Ishikawa (cell line): ENCODE measurements at regions not wholly inside any gene's neighbourhood (a gene's known extent, or its start where the extent isn't known, plus 50 kb on each side); places are given as distances from the start of the nearest gene placed in this dataset.

Experiments
- CEBPB ChIP-seq: IDR thresholded peaks from 2 replicates; pipeline ENCODE4 v1.6.1; 2012
- CREB1 ChIP-seq: IDR thresholded peaks from 2 replicates; pipeline ENCODE4 v1.6.1; 2012; ENCODE audit warnings: low read depth
- EGR1 ChIP-seq: IDR thresholded peaks from 2 replicates; pipeline ENCODE4 v1.6.1; 2012
- EP300 ChIP-seq: IDR thresholded peaks from 2 replicates; pipeline ENCODE4 v1.6.1; 2012; ENCODE audit warnings: borderline replicate concordance
- FOXM1 ChIP-seq: IDR thresholded peaks from 2 replicates; pipeline ENCODE4 v1.6.1; 2012; ENCODE audit warnings: low read depth, borderline replicate concordance
- MAX ChIP-seq: IDR thresholded peaks from 2 replicates; pipeline ENCODE4 v1.6.1; 2012
- NFIC ChIP-seq: IDR thresholded peaks from 2 replicates; pipeline ENCODE4 v1.6.1; 2012
- RAD21 ChIP-seq: IDR thresholded peaks from 2 replicates; pipeline ENCODE4 v1.6.1; 2012; ENCODE audit warnings: low read depth
- REST ChIP-seq: IDR thresholded peaks from 2 replicates; pipeline ENCODE4 v1.6.1; 2012; ENCODE audit warnings: low read depth, mild to moderate bottlenecking
- TAF1 ChIP-seq: IDR thresholded peaks from 2 replicates; pipeline ENCODE4 v1.6.1; 2012; ENCODE audit warnings: low read depth, mild to moderate bottlenecking
- TCF12 ChIP-seq: IDR thresholded peaks from 2 replicates; pipeline ENCODE4 v1.6.1; 2012; ENCODE audit warnings: low read depth
- TEAD4 ChIP-seq: IDR thresholded peaks from 2 replicates; pipeline ENCODE4 v1.6.1; 2012
- USF1 ChIP-seq: IDR thresholded peaks from 2 replicates; pipeline ENCODE4 v1.6.1; 2012
- YY1 ChIP-seq: IDR thresholded peaks from 2 replicates; pipeline ENCODE4 v1.6.1; 2012; ENCODE audit warnings: low read depth
- ZBTB7A ChIP-seq: IDR thresholded peaks from 2 replicates; pipeline ENCODE4 v1.6.1; 2012; ENCODE audit warnings: low read depth

- TF ChIP-seq YY1 (no peak), CREB1 (no peak), NFIC (no peak), FOXM1 (no peak), MAX (no peak), TCF12 (no peak), CEBPB (no peak), EGR1 (no peak), TAF1 (no peak), REST (no peak), EP300 (no peak), USF1 (no peak)
Measured at GRCh38 chr6:15183979-15184378, 61.9 kb upstream of the JARID2 start.

- TF ChIP-seq RAD21 (no peak), USF1 (no peak), CREB1 (no peak), TAF1 (no peak), YY1 (no peak), ZBTB7A (no peak), CEBPB (no peak), EP300 (no peak), TEAD4 (no peak), TCF12 (no peak), MAX (no peak), EGR1 (no peak), NFIC (no peak), REST (no peak), FOXM1 (no peak)
Measured at GRCh38 chr6:15184441-15184861, 61.4 kb upstream of the JARID2 start.

GRCh38 chr6:15194453-15194852 lies 51.4 kb upstream of the JARID2 start:
- no peak for TF ChIP-seq TCF12
- no peak for TF ChIP-seq TEAD4
- TF ChIP-seq EGR1 = no peak
- no peak for TF ChIP-seq MAX
- no peak for TF ChIP-seq CEBPB
- no peak for TF ChIP-seq ZBTB7A
- TF ChIP-seq CREB1 = no peak
- TF ChIP-seq USF1 = no peak
- TF ChIP-seq REST = no peak
- no peak for TF ChIP-seq FOXM1
- no peak for TF ChIP-seq EP300
- TF ChIP-seq YY1 = no peak
- TF ChIP-seq RAD21 = no peak
- TF ChIP-seq TAF1 = no peak
- TF ChIP-seq NFIC = no peak
